H1 (cell line): ENCODE measurements at regions not wholly inside any gene's neighbourhood (a gene's known extent, or its start where the extent isn't known, plus 50 kb on each side); places are given as distances from the start of the nearest gene placed in this dataset.

ENCODE experiments used
- GABPA ChIP-seq: IDR thresholded peaks from 2 replicates; pipeline ENCODE4 v1.6.1; 2011; ENCODE audit warnings: mild to moderate bottlenecking, low read length, moderate library complexity, borderline replicate concordance; ENCODE audit not compliant: insufficient read depth
- NANOG ChIP-seq: IDR thresholded peaks from 2 replicates; pipeline ENCODE4 v1.6.1; 2011; ENCODE audit warnings: low read length, low read depth, mild to moderate bottlenecking, inconsistent platforms; ENCODE audit not compliant: insufficient read depth, poor library complexity, severe bottlenecking

DNA sequence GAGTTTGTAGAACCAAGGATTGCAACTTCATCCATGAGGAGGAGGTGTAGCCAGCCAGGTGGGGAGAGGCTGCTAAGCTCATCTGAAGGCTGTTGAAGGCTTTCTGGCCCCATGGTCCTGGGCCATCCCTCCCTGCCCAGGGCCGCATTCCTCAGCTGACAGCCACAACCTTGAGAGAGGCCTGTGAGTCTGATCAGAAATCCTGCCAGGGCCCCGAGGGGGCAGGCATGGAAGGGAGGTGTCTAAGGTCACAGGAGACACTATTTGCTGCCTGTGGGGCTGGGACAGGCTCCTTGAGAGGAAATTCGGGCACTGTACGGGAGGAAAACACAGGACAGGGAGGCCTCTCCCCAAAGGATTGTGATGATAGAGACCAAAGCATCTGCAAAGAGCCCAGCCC is 88.1 kb upstream of the IGLL5 start (continued):
- TF ChIP-seq GABPA = no peak
- TF ChIP-seq NANOG = no peak
